Ectodermal cell (in vitro differentiated cells): ENCODE measurements at regions not wholly inside any gene's neighbourhood (a gene's known extent, or its start where the extent isn't known, plus 50 kb on each side); places are given as distances from the start of the nearest gene placed in this dataset.

ENCODE experiments used
- H3K27ac ChIP-seq: 2 replicates; pipeline ENCODE4 v1.7.0; 2013; ENCODE audit warnings: mild to moderate bottlenecking, low read depth, low read length; ENCODE audit not compliant: insufficient read depth, poor library complexity, severe bottlenecking
- H3K27me3 ChIP-seq: 2 replicates; pipeline ENCODE4 v1.7.0; 2013; ENCODE audit warnings: mild to moderate bottlenecking, low read length; ENCODE audit not compliant: insufficient read depth, control insufficient read depth, poor library complexity, severe bottlenecking
- H3K36me3 ChIP-seq: one replicate; pipeline ENCODE4 v1.7.0; 2013; ENCODE audit warnings: low read length; ENCODE audit not compliant: control insufficient read depth, insufficient read depth
- H3K4me1 ChIP-seq: one replicate; pipeline ENCODE4 v1.7.0; 2013; ENCODE audit warnings: low read length; ENCODE audit not compliant: control insufficient read depth, insufficient read depth
- H3K4me3 ChIP-seq: 2 replicates; pipeline ENCODE4 v1.7.0; 2013; ENCODE audit warnings: low read depth, low read length, control low read depth; ENCODE audit not compliant: insufficient read depth
- H3K9me3 ChIP-seq: 2 replicates; pipeline ENCODE4 v1.7.0; 2013; ENCODE audit warnings: mild to moderate bottlenecking, low read length, moderate library complexity; ENCODE audit not compliant: control insufficient read depth
- WGBS, 2 experiments: methylation state at CpG; one replicate each; pipeline ENCODE4 v1.1.7; 2013; ENCODE audit warnings: missing lambda C conversion rate in 2 of 2; 5-methylcytosine and 5-hydroxymethylcytosine counted together

GRCh38 chr14:34064349-34064748, 113.5 kb upstream of the EGLN3 start:
- H3K4me3 ChIP-seq = no peak overlapping the region
- no peaks in the 10 kb centered on the region for H3K9me3 ChIP-seq
- 61 to 67% methylated on average over 3 of the region's 4 CpGs for WGBS, 2 experiments
- no peaks in the 10 kb centered on the region for H3K36me3 ChIP-seq
- peaks cover 17% of the 10 kb centered on the region for H3K4me1 ChIP-seq
- H3K27ac ChIP-seq = no peak overlapping the region
- peaks cover 18% of the 10 kb centered on the region for H3K27me3 ChIP-seq

DNA sequence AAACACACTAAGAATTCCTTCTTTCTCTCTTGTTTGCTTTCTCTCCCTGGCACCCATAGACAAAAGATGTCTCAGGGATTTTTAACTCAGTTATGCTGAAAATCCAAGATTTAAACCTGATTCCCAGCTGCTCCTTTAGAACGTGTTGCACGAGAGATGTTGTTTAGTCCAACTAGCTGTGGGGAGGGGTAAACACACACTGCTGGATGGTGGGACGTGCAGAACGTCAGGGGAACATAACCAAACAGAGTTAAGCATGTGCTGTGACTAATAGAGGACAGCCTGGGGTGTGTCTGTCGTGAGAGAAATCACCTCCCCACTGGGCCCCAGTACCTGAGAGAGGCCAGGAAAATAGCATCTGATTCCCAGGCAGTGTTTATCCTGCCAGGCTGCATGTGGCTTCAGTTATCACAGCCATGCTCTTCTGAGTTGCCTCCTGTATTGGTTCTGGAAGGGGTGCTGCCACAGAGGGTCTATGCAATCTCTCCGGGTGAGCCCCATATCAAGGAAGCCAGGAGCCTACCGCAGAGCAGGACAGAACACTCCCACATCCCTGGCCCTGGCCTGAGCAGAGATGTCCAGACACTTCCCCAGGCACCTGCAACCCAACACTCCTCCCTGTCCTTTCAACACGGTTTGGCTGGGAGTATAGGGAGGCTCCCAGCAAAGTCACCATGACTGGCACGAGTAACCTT, 112.7 kb upstream of the EGLN3 start:
- Histone ChIP-seq H3K27ac (no peak overlapping the region), H3K9me3 (no peaks in the 10 kb centered on the region)
- 77 to 78% methylated on average over 9 of the region's 9 CpGs for WGBS, 2 experiments

GRCh38 chr14:34063042-34063441, 112.2 kb upstream of the EGLN3 start:
- 93% methylated on average over 1 of the region's 1 CpG; no CpG with 5 or more reads in 1 of the 2 experiments for WGBS, 2 experiments
- peaks cover 23% of the 10 kb centered on the region for H3K27me3 ChIP-seq
- no peaks in the 10 kb centered on the region for H3K36me3 ChIP-seq
- no peak overlapping the region for H3K4me3 ChIP-seq
- H3K9me3 ChIP-seq = no peaks in the 10 kb centered on the region
- no peak overlapping the region for H3K27ac ChIP-seq
- peaks cover 20% of the 10 kb centered on the region for H3K4me1 ChIP-seq

More for the DNA sequence above, 112.7 kb upstream of the EGLN3 start:
- Histone ChIP-seq H3K4me1 (peaks cover 20% of the 10 kb centered on the region), H3K27me3 (peaks cover 23% of the 10 kb centered on the region), H3K36me3 (no peaks in the 10 kb centered on the region), H3K4me3 (no peak overlapping the region)

DNA sequence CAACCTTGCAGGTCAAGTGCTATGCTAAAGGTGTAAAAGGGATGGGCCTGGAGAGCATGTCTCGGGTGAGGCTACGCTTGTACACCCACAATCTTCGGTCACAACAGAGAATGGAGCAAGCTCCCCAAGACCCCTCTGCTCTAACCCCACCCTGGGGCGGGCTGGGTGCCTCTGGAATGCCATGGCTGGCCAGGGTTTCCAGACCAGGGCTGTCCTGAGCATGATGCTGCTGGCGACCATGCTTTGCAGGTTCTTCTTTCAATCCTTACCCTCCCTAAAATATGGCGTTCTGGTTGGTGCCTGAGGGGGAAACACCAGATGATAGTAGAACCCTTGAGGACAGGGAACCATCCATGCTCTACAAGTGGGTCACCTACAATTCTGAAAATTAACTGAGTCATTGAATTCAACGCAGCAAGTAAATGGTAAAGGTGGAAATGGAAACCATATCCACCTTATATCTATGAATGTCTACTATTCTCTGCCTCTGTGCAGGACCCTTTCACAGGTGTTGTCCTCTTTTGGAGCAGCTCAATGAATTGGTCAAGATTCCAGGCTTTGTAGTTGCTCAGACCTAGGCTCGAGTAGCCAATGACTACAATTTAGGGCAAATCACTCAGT, 111.6 kb upstream of the EGLN3 start:
- Histone ChIP-seq H3K4me1 (peaks cover 20% of the 10 kb centered on the region), H3K27me3 (peaks cover 23% of the 10 kb centered on the region), H3K27ac (no peak overlapping the region), H3K9me3 (no peaks in the 10 kb centered on the region), H3K4me3 (no peak overlapping the region), H3K36me3 (no peaks in the 10 kb centered on the region)
- 91 to 93% methylated on average over 8 of the region's 8 CpGs for WGBS, 2 experiments

GRCh38 chr14:34060651-34060999, 109.8 kb upstream of the EGLN3 start:
- 29 to 34% methylated on average over 16 of the region's 16 CpGs for WGBS, 2 experiments
- Histone ChIP-seq H3K36me3 (no peaks in the 10 kb centered on the region), H3K9me3 (no peaks in the 10 kb centered on the region), H3K4me1 (peaks cover 20% of the 10 kb centered on the region), H3K4me3 (peak overlapping the region; percentile 50), H3K27ac (no peak overlapping the region), H3K27me3 (peaks cover 23% of the 10 kb centered on the region)

- Histone ChIP-seq H3K36me3 (no peaks in the 10 kb centered on the region), H3K9me3 (no peaks in the 10 kb centered on the region), H3K4me3 (peak overlapping the region; percentile 50), H3K4me1 (peaks cover 20% of the 10 kb centered on the region), H3K27ac (no peak overlapping the region), H3K27me3 (peaks cover 23% of the 10 kb centered on the region)
- 1 to 2% methylated on average over 84 of the region's 84 CpGs for WGBS, 2 experiments
Observed at GRCh38 chr14:34059925-34060650, 109.2 kb upstream of the EGLN3 start.

DNA sequence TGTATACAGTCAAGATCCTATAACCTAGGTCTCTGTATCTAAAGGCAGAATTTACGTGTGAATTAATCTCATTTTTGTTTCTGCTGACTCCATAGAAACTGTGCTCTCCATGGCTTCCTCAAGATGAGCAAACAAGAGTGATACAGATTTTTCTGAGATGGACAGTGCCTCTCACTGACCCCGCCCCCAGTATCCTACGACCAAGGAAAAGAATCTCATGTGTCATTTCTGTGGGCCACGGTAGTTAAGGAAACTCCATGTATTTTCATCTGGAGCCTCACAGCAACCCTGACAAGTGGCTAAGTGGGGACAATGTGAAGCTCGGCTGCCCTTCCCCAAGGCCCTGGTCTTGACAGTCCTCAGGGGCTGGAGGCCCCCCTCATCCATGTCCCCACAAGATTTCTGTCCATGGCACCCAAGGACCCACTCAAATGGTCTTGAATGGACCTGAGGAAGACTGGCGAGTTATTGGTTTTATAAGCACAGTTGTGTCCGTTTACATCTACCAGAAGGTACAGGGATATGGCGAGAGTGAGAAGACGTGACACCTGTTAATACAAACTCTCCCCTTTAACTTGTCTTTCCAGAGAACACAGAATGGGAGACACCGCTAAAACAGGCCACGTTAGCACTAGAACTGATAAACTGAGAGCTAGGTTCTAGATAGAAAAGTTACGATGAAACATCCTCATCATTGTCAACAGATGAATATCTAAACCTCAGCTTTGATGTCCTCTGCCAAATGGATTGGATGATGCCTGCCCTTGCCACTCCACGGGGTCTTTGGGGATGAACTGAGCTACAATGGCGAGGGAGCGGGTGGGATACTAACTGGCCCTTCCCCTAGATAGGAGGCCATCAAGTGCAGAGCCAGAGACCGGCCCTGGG, 108.4 kb upstream of the EGLN3 start:
- peaks cover 20% of the 10 kb centered on the region for H3K4me1 ChIP-seq
- H3K9me3 ChIP-seq = no peaks in the 10 kb centered on the region
- no peaks in the 10 kb centered on the region for H3K36me3 ChIP-seq
- peak overlapping the region; percentile 50 for H3K4me3 ChIP-seq
- H3K27me3 ChIP-seq = peaks cover 23% of the 10 kb centered on the region
- H3K27ac ChIP-seq = no peak overlapping the region
- WGBS, 2 experiments = 81 to 84% methylated on average over 16 of the region's 16 CpGs

DNA sequence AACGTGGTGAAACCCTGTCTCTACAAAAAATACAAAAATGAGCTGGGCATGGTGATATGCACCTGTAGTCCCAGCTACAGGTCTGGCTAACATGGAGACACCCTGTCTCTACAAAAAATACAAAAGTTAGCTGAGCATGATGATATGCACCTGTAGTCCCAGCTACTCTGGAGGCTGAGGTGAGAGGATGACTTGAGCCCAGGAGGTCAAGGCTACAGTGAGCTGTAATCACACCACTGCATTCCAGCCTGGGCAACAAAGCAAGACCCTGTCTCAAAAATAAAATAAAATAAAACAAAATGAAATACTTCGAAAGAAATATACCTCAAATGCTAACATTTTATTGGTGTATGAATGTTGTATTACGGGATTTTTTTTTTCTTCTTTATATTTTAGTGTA, 107.6 kb upstream of the EGLN3 start:
- Histone ChIP-seq H3K27ac (no peak overlapping the region), H3K4me1 (peaks cover 16% of the 10 kb centered on the region), H3K27me3 (peaks cover 23% of the 10 kb centered on the region), H3K9me3 (no peaks in the 10 kb centered on the region), H3K4me3 (no peak overlapping the region), H3K36me3 (no peaks in the 10 kb centered on the region)
- 95 to 98% methylated on average over 1 of the region's 3 CpGs for WGBS, 2 experiments

- Histone ChIP-seq H3K4me1 (peaks cover 14% of the 10 kb centered on the region), H3K27me3 (peaks cover 18% of the 10 kb centered on the region), H3K27ac (no peak overlapping the region), H3K4me3 (no peak overlapping the region), H3K36me3 (no peaks in the 10 kb centered on the region), H3K9me3 (no peaks in the 10 kb centered on the region)
- WGBS, 2 experiments = no CpG with 5 or more reads among the region's 1 CpG
Observed at GRCh38 chr14:34056046-34056445, 105.2 kb upstream of the EGLN3 start.
